ENCODE measurements at regions not wholly inside any gene's neighbourhood (a gene's known extent, or its start where the extent isn't known, plus 50 kb on each side); places are given as distances from the start of the nearest gene placed in this dataset.

- Mint-ChIP-seq H3K9me3 (peaks cover 6% of the 10 kb centered on the region), H3K4me1 (peaks cover 3% of the 10 kb centered on the region), H3K27me3 (no peaks in the 10 kb centered on the region), H3K27ac (no peak overlapping the region), H3K4me3 (no peak overlapping the region), H3K36me3 (ENCODE audit: low read depth) (no peaks in the 10 kb centered on the region)
- ChIA-PET POLR2A (no interaction called here), CTCF (no interaction called here)
- DNase-seq, result no peak
Measured at GRCh38 chr1:193754151-193754550, 567.7 kb upstream of the B3GALT2 start.

DNA sequence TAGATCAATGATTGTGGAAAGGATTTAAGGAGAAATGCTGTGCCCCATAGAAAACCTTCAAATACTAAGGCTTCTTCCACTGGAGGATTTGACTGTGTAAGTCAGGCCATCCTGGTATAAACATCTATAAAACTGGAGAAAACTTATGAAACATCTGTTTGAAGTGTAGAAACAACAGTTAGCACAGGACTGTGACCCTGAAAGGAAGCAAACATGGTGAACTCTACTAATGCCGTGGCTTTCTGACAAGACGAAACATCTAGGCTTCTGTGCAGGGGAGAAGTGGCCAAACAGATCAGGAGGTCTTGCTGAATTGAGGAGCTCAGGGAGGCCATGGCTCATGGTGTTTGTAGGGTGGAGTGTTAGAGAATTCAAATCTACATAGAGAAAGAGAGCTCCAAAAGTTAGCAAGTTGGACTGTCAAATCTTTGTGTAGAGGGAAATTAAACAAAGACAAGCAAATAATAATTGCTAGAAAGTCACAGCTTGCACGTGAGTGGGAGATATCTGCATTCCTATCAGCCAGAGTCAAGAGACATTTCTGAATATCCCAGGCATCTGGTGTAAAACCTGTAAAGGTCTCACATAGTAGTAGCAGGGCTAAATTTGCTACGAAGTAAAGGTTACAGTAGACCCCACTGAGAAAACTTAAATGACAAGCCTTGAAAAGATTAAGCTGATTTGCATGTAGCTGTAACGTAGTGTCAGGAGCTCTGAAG, 566.8 kb upstream of the B3GALT2 start:
- ChIA-PET CTCF (interaction anchor here (0.7 kb wide), 1 partner anchor 317 kb away, joined by 3 read pairs; no protein-coding TSS in a partner anchor), POLR2A (no interaction called here)
- Mint-ChIP-seq H3K4me1 (peaks cover 3% of the 10 kb centered on the region), H3K9me3 (peaks cover 6% of the 10 kb centered on the region), H3K4me3 (no peak overlapping the region), H3K36me3 (ENCODE audit: low read depth) (no peaks in the 10 kb centered on the region), H3K27me3 (no peaks in the 10 kb centered on the region), H3K27ac (no peak overlapping the region)
- no peak for DNase-seq

DNA sequence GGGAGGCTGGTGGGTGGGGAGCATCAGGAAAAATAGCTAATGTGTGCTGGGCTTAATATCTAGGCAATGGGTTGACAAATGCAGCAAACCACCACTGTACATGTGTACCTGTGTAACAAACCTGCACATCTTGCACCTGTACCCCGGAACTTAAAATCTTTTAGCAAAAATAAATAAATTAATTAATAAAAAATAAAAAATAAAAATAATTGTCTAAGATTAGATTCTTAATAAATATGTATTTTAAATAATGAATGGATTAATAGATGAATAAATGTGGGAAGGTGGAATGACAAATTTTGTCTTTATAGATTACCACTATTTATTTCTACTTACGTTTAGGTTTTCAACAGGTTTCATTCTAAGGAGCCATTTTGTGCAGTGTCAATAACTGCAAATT, 563.5 kb upstream of the B3GALT2 start:
- POLR2A ChIA-PET, result no interaction called here
- peaks cover under 1% of the 10 kb centered on the region for H3K4me1 Mint-ChIP-seq
- no peak overlapping the region for H3K27ac Mint-ChIP-seq
- CTCF ChIA-PET, result no interaction called here
- H3K36me3 Mint-ChIP-seq (ENCODE audit: low read depth), result peaks cover 3% of the 10 kb centered on the region
- H3K9me3 Mint-ChIP-seq, result no peaks in the 10 kb centered on the region
- H3K4me3 Mint-ChIP-seq, result no peak overlapping the region
- DNase-seq, result no peak
- no peaks in the 10 kb centered on the region for H3K27me3 Mint-ChIP-seq

DNA sequence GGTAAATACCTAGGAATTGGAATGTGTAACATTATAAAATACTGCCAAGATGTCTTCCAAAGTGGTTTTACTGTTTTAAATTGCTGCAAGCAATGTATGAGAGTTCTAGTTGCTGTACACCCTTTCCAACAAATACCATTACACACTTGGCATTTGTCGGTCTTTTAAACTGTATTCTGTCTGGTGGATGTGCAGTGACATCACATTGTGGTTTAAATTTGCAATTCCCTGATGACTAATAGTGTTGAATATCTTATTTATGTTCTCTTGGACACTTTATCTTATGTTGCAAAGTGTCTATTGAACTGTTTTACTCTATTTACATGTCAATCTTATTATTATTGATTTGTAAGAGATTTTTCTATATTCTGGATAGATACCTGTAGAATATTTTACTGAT, 561.2 kb upstream of the B3GALT2 start:
- no peak for DNase-seq
- POLR2A ChIA-PET, result no interaction called here
- Mint-ChIP-seq H3K27me3 (no peaks in the 10 kb centered on the region), H3K9me3 (no peaks in the 10 kb centered on the region), H3K4me1 (no peaks in the 10 kb centered on the region), H3K27ac (no peak overlapping the region), H3K4me3 (no peak overlapping the region), H3K36me3 (ENCODE audit: low read depth) (peaks cover 3% of the 10 kb centered on the region)
- CTCF ChIA-PET, result no interaction called here

DNA sequence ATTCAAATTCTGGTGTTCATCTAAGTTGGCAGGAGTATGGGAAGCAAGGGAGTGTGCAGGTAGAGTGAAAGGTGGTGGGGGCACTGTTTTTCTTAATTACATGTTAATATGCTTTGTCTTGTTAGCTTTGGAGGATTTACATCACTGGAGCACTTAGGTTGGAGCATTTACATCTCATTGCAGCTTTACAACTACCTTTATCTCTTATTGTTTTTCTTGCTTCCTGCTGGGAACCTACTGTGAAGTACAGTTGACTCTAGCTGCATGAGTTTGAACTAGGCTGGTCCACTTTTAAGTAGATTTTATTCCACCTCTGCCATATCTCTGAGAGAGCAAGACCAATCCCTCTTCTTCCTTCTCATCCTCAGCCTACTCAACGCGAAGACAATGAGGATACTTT, 554.8 kb upstream of the B3GALT2 start:
- CTCF ChIA-PET, result no interaction called here
- POLR2A ChIA-PET, result interaction anchor here (0.6 kb wide), 1 partner anchor 31 kb away, joined by 4 read pairs; no protein-coding TSS in a partner anchor
- peaks cover 6% of the 10 kb centered on the region for H3K4me1 Mint-ChIP-seq
- H3K27ac Mint-ChIP-seq, result no peak overlapping the region
- no peak for DNase-seq
- H3K4me3 Mint-ChIP-seq, result no peak overlapping the region
- peaks cover 3% of the 10 kb centered on the region for H3K36me3 Mint-ChIP-seq (ENCODE audit: low read depth)
- no peaks in the 10 kb centered on the region for H3K9me3 Mint-ChIP-seq
- no peaks in the 10 kb centered on the region for H3K27me3 Mint-ChIP-seq

GRCh38 chr1:193740762-193741161, 554.3 kb upstream of the B3GALT2 start:
- H3K4me1 Mint-ChIP-seq, result peaks cover 6% of the 10 kb centered on the region
- no peaks in the 10 kb centered on the region for H3K9me3 Mint-ChIP-seq
- POLR2A ChIA-PET, result no interaction called here
- CTCF ChIA-PET, result no interaction called here
- H3K27ac Mint-ChIP-seq, result no peak overlapping the region
- no peaks in the 10 kb centered on the region for H3K27me3 Mint-ChIP-seq
- H3K4me3 Mint-ChIP-seq, result no peak overlapping the region
- DNase-seq, result no peak
- peaks cover under 1% of the 10 kb centered on the region for H3K36me3 Mint-ChIP-seq (ENCODE audit: low read depth)

GRCh38 chr1:193736507-193736906, 550.1 kb upstream of the B3GALT2 start:
- no peaks in the 10 kb centered on the region for H3K27me3 Mint-ChIP-seq
- H3K4me3 Mint-ChIP-seq, result no peak overlapping the region
- no peaks in the 10 kb centered on the region for H3K9me3 Mint-ChIP-seq
- ChIA-PET POLR2A (no interaction called here), CTCF (no interaction called here)
- no peak overlapping the region for H3K27ac Mint-ChIP-seq
- no peaks in the 10 kb centered on the region for H3K36me3 Mint-ChIP-seq (ENCODE audit: low read depth)
- H3K4me1 Mint-ChIP-seq, result peaks cover 6% of the 10 kb centered on the region
- DNase-seq, result no peak

GRCh38 chr1:193733674-193734073, 547.3 kb upstream of the B3GALT2 start:
- Mint-ChIP-seq H3K9me3 (no peaks in the 10 kb centered on the region), H3K27me3 (no peaks in the 10 kb centered on the region), H3K4me1 (peaks cover 6% of the 10 kb centered on the region), H3K4me3 (no peak overlapping the region), H3K27ac (no peak overlapping the region), H3K36me3 (ENCODE audit: low read depth) (no peaks in the 10 kb centered on the region)
- ChIA-PET POLR2A (no interaction called here), CTCF (no interaction called here)
- DNase-seq, result no peak

DNA sequence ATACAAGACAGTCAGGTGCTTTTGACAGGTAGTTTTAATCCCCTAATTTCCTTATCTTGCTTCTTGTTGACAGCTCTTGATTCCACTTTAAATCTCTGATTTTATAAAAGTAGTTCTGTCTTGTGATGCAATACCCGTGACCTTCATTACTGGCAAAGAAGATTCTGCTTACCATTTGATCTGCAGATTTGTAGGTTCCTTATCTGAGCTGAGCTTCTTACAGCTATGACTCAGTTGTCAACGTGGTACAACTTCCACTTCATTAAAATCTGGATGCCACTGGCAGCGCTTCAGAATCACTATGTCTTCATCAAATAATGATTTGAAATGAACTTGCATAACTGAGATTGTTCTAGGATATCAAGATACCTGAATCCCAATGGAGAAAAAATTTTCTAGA, 543.6 kb upstream of the B3GALT2 start:
- ChIA-PET CTCF (no interaction called here), POLR2A (no interaction called here)
- Mint-ChIP-seq H3K36me3 (ENCODE audit: low read depth) (no peaks in the 10 kb centered on the region), H3K27me3 (no peaks in the 10 kb centered on the region), H3K9me3 (no peaks in the 10 kb centered on the region), H3K4me1 (no peaks in the 10 kb centered on the region), H3K4me3 (no peak overlapping the region), H3K27ac (no peak overlapping the region)
- no peak for DNase-seq

- CTCF ChIA-PET, result no interaction called here
- POLR2A ChIA-PET, result no interaction called here
- H3K27ac Mint-ChIP-seq, result no peak overlapping the region
- no peak for DNase-seq
- H3K27me3 Mint-ChIP-seq, result no peaks in the 10 kb centered on the region
- H3K4me1 Mint-ChIP-seq, result no peaks in the 10 kb centered on the region
- H3K9me3 Mint-ChIP-seq, result no peaks in the 10 kb centered on the region
- H3K4me3 Mint-ChIP-seq, result no peak overlapping the region
- H3K36me3 Mint-ChIP-seq (ENCODE audit: low read depth), result no peaks in the 10 kb centered on the region
Measured at GRCh38 chr1:193729429-193729828, 543.0 kb upstream of the B3GALT2 start.

GRCh38 chr1:193727850-193728249, 541.4 kb upstream of the B3GALT2 start:
- no peak for DNase-seq
- Mint-ChIP-seq H3K27ac (no peak overlapping the region), H3K4me1 (no peaks in the 10 kb centered on the region), H3K9me3 (no peaks in the 10 kb centered on the region), H3K36me3 (ENCODE audit: low read depth) (no peaks in the 10 kb centered on the region), H3K27me3 (no peaks in the 10 kb centered on the region), H3K4me3 (no peak overlapping the region)
- ChIA-PET POLR2A (no interaction called here), CTCF (no interaction called here)

DNA sequence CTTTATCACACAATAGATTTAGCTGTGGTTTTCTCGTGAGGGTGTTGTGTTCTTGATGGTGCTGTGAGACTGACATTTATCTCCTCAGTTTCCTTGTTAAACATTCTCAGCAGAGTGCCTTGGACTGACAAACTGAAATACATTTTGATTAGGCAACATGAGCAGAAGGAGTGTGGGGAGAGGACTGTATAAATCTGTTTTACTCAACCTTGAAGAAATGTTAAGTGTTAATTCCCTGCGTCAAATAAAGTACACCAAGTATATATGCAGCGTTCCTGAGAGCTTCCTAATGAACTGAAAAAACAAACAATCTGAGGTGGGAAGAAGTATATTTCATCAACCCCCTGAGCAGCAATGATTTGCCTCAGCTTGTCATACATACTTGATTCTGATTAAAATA, 540.3 kb upstream of the B3GALT2 start:
- POLR2A ChIA-PET, result no interaction called here
- no peak overlapping the region for H3K27ac Mint-ChIP-seq
- no peaks in the 10 kb centered on the region for H3K27me3 Mint-ChIP-seq
- H3K9me3 Mint-ChIP-seq, result no peaks in the 10 kb centered on the region
- H3K36me3 Mint-ChIP-seq (ENCODE audit: low read depth), result no peaks in the 10 kb centered on the region
- CTCF ChIA-PET, result no interaction called here
- H3K4me3 Mint-ChIP-seq, result no peak overlapping the region
- no peaks in the 10 kb centered on the region for H3K4me1 Mint-ChIP-seq
- no peak for DNase-seq

DNA sequence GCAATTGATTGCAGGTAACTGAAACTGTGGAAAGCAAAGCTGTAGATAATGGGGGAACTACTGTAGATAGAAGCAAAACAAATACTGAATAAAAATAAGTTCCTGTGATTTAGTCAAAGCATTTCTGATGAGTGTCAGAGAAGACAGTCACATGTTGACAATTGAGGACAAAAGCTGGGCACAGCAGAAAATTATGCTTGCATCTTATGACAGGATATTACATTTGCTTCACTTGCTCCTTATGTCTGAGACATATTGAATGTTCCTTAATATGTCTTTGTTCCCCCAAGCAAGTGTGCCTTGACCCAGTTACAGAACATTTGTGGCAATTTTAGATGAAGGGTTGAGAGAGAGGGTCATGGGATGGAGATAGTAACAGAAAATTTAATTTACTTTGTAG, 526.0 kb upstream of the B3GALT2 start:
- peaks cover 3% of the 10 kb centered on the region for H3K36me3 Mint-ChIP-seq (ENCODE audit: low read depth)
- POLR2A ChIA-PET, result no interaction called here
- CTCF ChIA-PET, result no interaction called here
- no peak overlapping the region for H3K27ac Mint-ChIP-seq
- DNase-seq, result no peak
- H3K4me1 Mint-ChIP-seq, result peaks cover 7% of the 10 kb centered on the region
- H3K4me3 Mint-ChIP-seq, result no peak overlapping the region
- peaks cover 6% of the 10 kb centered on the region for H3K9me3 Mint-ChIP-seq
- H3K27me3 Mint-ChIP-seq, result no peaks in the 10 kb centered on the region

DNA sequence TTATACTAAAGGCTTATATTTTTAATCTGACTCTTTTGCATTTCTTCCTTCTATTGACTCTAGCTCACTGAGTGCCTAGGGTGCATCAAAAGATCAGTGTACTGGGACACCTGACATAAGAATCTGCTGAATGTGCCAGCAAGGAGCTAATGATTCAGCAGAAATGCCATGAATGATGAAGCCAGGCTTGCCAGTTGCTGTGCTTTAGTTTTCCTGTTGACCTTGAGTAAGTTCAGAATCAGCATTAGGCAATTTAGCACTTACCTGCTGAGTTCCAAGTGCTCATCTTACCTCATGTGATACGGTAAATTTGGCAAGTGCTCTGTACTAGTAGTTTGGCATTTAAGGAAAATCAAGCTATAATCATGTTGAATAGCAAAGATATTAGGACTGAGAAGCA, 523.2 kb upstream of the B3GALT2 start:
- H3K27me3 Mint-ChIP-seq, result no peaks in the 10 kb centered on the region
- H3K36me3 Mint-ChIP-seq (ENCODE audit: low read depth), result peaks cover 3% of the 10 kb centered on the region
- H3K27ac Mint-ChIP-seq, result no peak overlapping the region
- peaks cover 7% of the 10 kb centered on the region for H3K4me1 Mint-ChIP-seq
- DNase-seq, result no peak
- peaks cover 9% of the 10 kb centered on the region for H3K9me3 Mint-ChIP-seq
- POLR2A ChIA-PET, result no interaction called here
- CTCF ChIA-PET, result no interaction called here
- no peak overlapping the region for H3K4me3 Mint-ChIP-seq
